CD1c-positive myeloid dendritic cell (primary cell): ENCODE measurements at regions not wholly inside any gene's neighbourhood (a gene's known extent, or its start where the extent isn't known, plus 50 kb on each side); places are given as distances from the start of the nearest gene placed in this dataset.
"Not testable (repeated sequence)": the region's sequence is repeated elsewhere in the genome, so short reads cannot be mapped to it uniquely, and the experiment has no call there.

Source experiments
- DNase-seq: peaks from one replicate; pipeline ENCODE4 v3.0.0-alpha.2; 2016; ENCODE audit errors: extremely low spot score

GRCh38 chr7:119572541-119572940, 700.4 kb upstream of the KCND2 start:
- no peak for DNase-seq

- no peak for DNase-seq
These were observed 694.9 kb upstream of the KCND2 start for GRCh38 chr7:119578116-119578515.

- DNase-seq: no peak
These were observed 678.0 kb upstream of the KCND2 start for GRCh38 chr7:119594956-119595355.

- DNase-seq: no peak
These were observed 676.3 kb upstream of the KCND2 start for GRCh38 chr7:119596651-119597050.

- DNase-seq: no peak
These were observed 666.7 kb upstream of the KCND2 start for GRCh38 chr7:119606297-119606696.

GRCh38 chr7:119620769-119621168, 652.2 kb upstream of the KCND2 start:
- no peak for DNase-seq

GRCh38 chr7:119623427-119623826, 649.5 kb upstream of the KCND2 start:
- no peak for DNase-seq

- no peak for DNase-seq
These were observed 642.5 kb upstream of the KCND2 start for GRCh38 chr7:119630406-119630969.

GRCh38 chr7:119633812-119634211, 639.2 kb upstream of the KCND2 start:
- DNase-seq: not testable (repeated sequence)

GRCh38 chr7:119640326-119640725, 632.6 kb upstream of the KCND2 start:
- no peak for DNase-seq

GRCh38 chr7:119640861-119641260, 632.1 kb upstream of the KCND2 start:
- DNase-seq: no peak

GRCh38 chr7:119643558-119643957, 629.4 kb upstream of the KCND2 start:
- no peak for DNase-seq

GRCh38 chr7:119647286-119647685, 625.7 kb upstream of the KCND2 start:
- DNase-seq: no peak

GRCh38 chr7:119648752-119649151, 624.2 kb upstream of the KCND2 start:
- DNase-seq: not testable (repeated sequence)

- DNase-seq: no peak
These were observed 612.9 kb upstream of the KCND2 start for GRCh38 chr7:119660080-119660479.

GRCh38 chr7:119664601-119665000, 608.4 kb upstream of the KCND2 start:
- DNase-seq: no peak

- DNase-seq: no peak
These were observed 607.2 kb upstream of the KCND2 start for GRCh38 chr7:119665796-119666195.

- no peak for DNase-seq
These were observed 591.6 kb upstream of the KCND2 start for GRCh38 chr7:119681336-119681735.

- no peak for DNase-seq
These were observed 588.2 kb upstream of the KCND2 start for GRCh38 chr7:119684763-119685162.

- DNase-seq: no peak
These were observed 587.1 kb upstream of the KCND2 start for GRCh38 chr7:119685906-119686305.

GRCh38 chr7:119688831-119689230, 584.1 kb upstream of the KCND2 start:
- no peak for DNase-seq

GRCh38 chr7:119692541-119692940, 580.4 kb upstream of the KCND2 start:
- no peak for DNase-seq

GRCh38 chr7:119694506-119694905, 578.5 kb upstream of the KCND2 start:
- DNase-seq: no peak

- no peak for DNase-seq
These were observed 576.6 kb upstream of the KCND2 start for GRCh38 chr7:119696336-119696735.
